ENCODE measurements at regions not wholly inside any gene's neighbourhood (a gene's known extent, or its start where the extent isn't known, plus 50 kb on each side); places are given as distances from the start of the nearest gene placed in this dataset.
A peak's percentile ranks its signal among the peaks of the same experiment; 100 is the strongest.
"Not testable (repeated sequence)": the region's sequence is repeated elsewhere in the genome, so short reads cannot be mapped to it uniquely, and the experiment has no call there.

- no peak overlapping the region for H3K4me2 ChIP-seq (ENCODE audit: low read length)
- H3K9me3 ChIP-seq (ENCODE audit: insufficient read depth, low read length), result no peaks in the 10 kb centered on the region
- H3K4me1 ChIP-seq (ENCODE audit: low read length), result no peaks in the 10 kb centered on the region
- H3K27ac ChIP-seq (ENCODE audit: low read length), result no peak overlapping the region
- no peaks in the 10 kb centered on the region for H4K20me1 ChIP-seq (ENCODE audit: insufficient read depth, low read length)
- H3K9ac ChIP-seq (ENCODE audit: low read length), result no peak overlapping the region
- no peak for TF ChIP-seq CTCF (IDR thresholded peaks at IDR 0.05; ENCODE audit: low read depth, low read length)
- TF ChIP-seq EZH2phosphoT487 (IDR thresholded peaks at IDR 0.05; ENCODE audit: low read depth), result no peak
- H3K27me3 ChIP-seq (ENCODE audit: low read depth, low read length), result no peaks in the 10 kb centered on the region
- no peak overlapping the region for H2AFZ ChIP-seq (ENCODE audit: low read depth, low read length)
- H3K36me3 ChIP-seq (replicated peaks; ENCODE audit: low read depth, low read length), result no peaks in the 10 kb centered on the region
- no peak overlapping the region for H3K4me3 ChIP-seq (ENCODE audit: low read length)
- H3K79me2 ChIP-seq (ENCODE audit: low read length), result no peaks in the 10 kb centered on the region
These were observed 302.1 kb downstream of the NSUN3 start for GRCh38 chr3:94365006-94365405.

- Histone ChIP-seq H3K27me3 (ENCODE audit: low read depth, low read length) (no peaks in the 10 kb centered on the region), H3K4me2 (ENCODE audit: low read length) (no peak overlapping the region), H3K27ac (ENCODE audit: low read length) (no peak overlapping the region), H2AFZ (ENCODE audit: low read depth, low read length) (no peak overlapping the region), H3K9ac (ENCODE audit: low read length) (no peak overlapping the region), H3K9me3 (ENCODE audit: insufficient read depth, low read length) (no peaks in the 10 kb centered on the region), H4K20me1 (ENCODE audit: insufficient read depth, low read length) (no peaks in the 10 kb centered on the region), H3K36me3 (replicated peaks; ENCODE audit: low read depth, low read length) (no peaks in the 10 kb centered on the region), H3K4me1 (ENCODE audit: low read length) (no peaks in the 10 kb centered on the region), H3K79me2 (ENCODE audit: low read length) (no peaks in the 10 kb centered on the region), H3K4me3 (ENCODE audit: low read length) (no peak overlapping the region)
- TF ChIP-seq CTCF (IDR thresholded peaks at IDR 0.05; ENCODE audit: low read depth, low read length), result no peak
- no peak for TF ChIP-seq EZH2phosphoT487 (IDR thresholded peaks at IDR 0.05; ENCODE audit: low read depth)
These were observed 309.2 kb downstream of the NSUN3 start for GRCh38 chr3:94372026-94372425.

- Histone ChIP-seq H3K36me3 (replicated peaks; ENCODE audit: low read depth, low read length) (no peaks in the 10 kb centered on the region), H3K27ac (ENCODE audit: low read length) (no peak overlapping the region), H3K27me3 (ENCODE audit: low read depth, low read length) (no peaks in the 10 kb centered on the region), H3K4me1 (ENCODE audit: low read length) (no peaks in the 10 kb centered on the region), H3K4me2 (ENCODE audit: low read length) (no peak overlapping the region), H2AFZ (ENCODE audit: low read depth, low read length) (no peak overlapping the region), H3K79me2 (ENCODE audit: low read length) (no peaks in the 10 kb centered on the region), H4K20me1 (ENCODE audit: insufficient read depth, low read length) (no peaks in the 10 kb centered on the region), H3K9ac (ENCODE audit: low read length) (no peak overlapping the region), H3K9me3 (ENCODE audit: insufficient read depth, low read length) (no peaks in the 10 kb centered on the region), H3K4me3 (ENCODE audit: low read length) (no peak overlapping the region)
- no peak for TF ChIP-seq EZH2phosphoT487 (IDR thresholded peaks at IDR 0.05; ENCODE audit: low read depth)
- TF ChIP-seq CTCF (IDR thresholded peaks at IDR 0.05; ENCODE audit: low read depth, low read length), result no peak
These were observed 310.6 kb downstream of the NSUN3 start for GRCh38 chr3:94373456-94373855.

- no peaks in the 10 kb centered on the region for H3K36me3 ChIP-seq (replicated peaks; ENCODE audit: low read depth, low read length)
- H3K9ac ChIP-seq (ENCODE audit: low read length), result no peak overlapping the region
- no peak overlapping the region for H3K4me2 ChIP-seq (ENCODE audit: low read length)
- no peak overlapping the region for H2AFZ ChIP-seq (ENCODE audit: low read depth, low read length)
- H4K20me1 ChIP-seq (ENCODE audit: insufficient read depth, low read length), result no peaks in the 10 kb centered on the region
- no peaks in the 10 kb centered on the region for H3K79me2 ChIP-seq (ENCODE audit: low read length)
- no peaks in the 10 kb centered on the region for H3K4me1 ChIP-seq (ENCODE audit: low read length)
- H3K27ac ChIP-seq (ENCODE audit: low read length), result no peak overlapping the region
- H3K4me3 ChIP-seq (ENCODE audit: low read length), result no peak overlapping the region
- no peaks in the 10 kb centered on the region for H3K9me3 ChIP-seq (ENCODE audit: insufficient read depth, low read length)
- H3K27me3 ChIP-seq (ENCODE audit: low read depth, low read length), result no peaks in the 10 kb centered on the region
- TF ChIP-seq CTCF (IDR thresholded peaks at IDR 0.05; ENCODE audit: low read depth, low read length), result no peak
- no peak for TF ChIP-seq EZH2phosphoT487 (IDR thresholded peaks at IDR 0.05; ENCODE audit: low read depth)
These were observed 311.7 kb downstream of the NSUN3 start for GRCh38 chr3:94374439-94375161.

GRCh38 chr3:94377123-94377696, 314.3 kb downstream of the NSUN3 start:
- not testable (repeated sequence) for H3K36me3 ChIP-seq (replicated peaks; ENCODE audit: low read depth, low read length); H4K20me1 ChIP-seq (ENCODE audit: insufficient read depth, low read length); H3K4me1 ChIP-seq (ENCODE audit: low read length); H3K4me2 ChIP-seq (ENCODE audit: low read length); H3K9ac ChIP-seq (ENCODE audit: low read length); H3K9me3 ChIP-seq (ENCODE audit: insufficient read depth, low read length); H3K27ac ChIP-seq (ENCODE audit: low read length); H3K27me3 ChIP-seq (ENCODE audit: low read depth, low read length); H3K4me3 ChIP-seq (ENCODE audit: low read length); H3K79me2 ChIP-seq (ENCODE audit: low read length)
- 0 out of 2 replicates have a peak overlapping the region, but pooled peaks have one; percentile 39 for H2AFZ ChIP-seq (ENCODE audit: low read depth, low read length)

- H4K20me1 ChIP-seq (ENCODE audit: insufficient read depth, low read length); H3K9ac ChIP-seq (ENCODE audit: low read length); H3K27ac ChIP-seq (ENCODE audit: low read length); H3K4me3 ChIP-seq (ENCODE audit: low read length); H3K9me3 ChIP-seq (ENCODE audit: insufficient read depth, low read length); H3K27me3 ChIP-seq (ENCODE audit: low read depth, low read length); H3K4me1 ChIP-seq (ENCODE audit: low read length); H3K4me2 ChIP-seq (ENCODE audit: low read length); H2AFZ ChIP-seq (ENCODE audit: low read depth, low read length); H3K79me2 ChIP-seq (ENCODE audit: low read length); H3K36me3 ChIP-seq (replicated peaks; ENCODE audit: low read depth, low read length): not testable (repeated sequence)
These were observed 315.0 kb downstream of the NSUN3 start for GRCh38 chr3:94377863-94378262.
